OCI-LY3 (cell line): ENCODE measurements at regions not wholly inside any gene's neighbourhood (a gene's known extent, or its start where the extent isn't known, plus 50 kb on each side); places are given as distances from the start of the nearest gene placed in this dataset.

Experiments
- CTCF ChIP-seq: fragments of 200-600, 300-600 bp; sonication (generic); IDR thresholded peaks from 2 replicates; pipeline ENCODE4 v1.5.1; 2014; ENCODE audit warnings: antibody characterized with exemption, low read length, low read depth
- EZH2phosphoT487 ChIP-seq: fragments of 200-600 bp; shearing (Covaris generic); IDR thresholded peaks from 2 replicates; pipeline ENCODE4 v1.6.1; 2018; ENCODE audit warnings: antibody characterized with exemption, mixed run types, low read depth

GRCh38 chr5:109928811-109929210 lies 239.1 kb downstream of the MAN2A1 start:
- TF ChIP-seq CTCF, result no peak
- TF ChIP-seq EZH2phosphoT487, result no peak
